ENCODE measurements at regions not wholly inside any gene's neighbourhood (a gene's known extent, or its start where the extent isn't known, plus 50 kb on each side); places are given as distances from the start of the nearest gene placed in this dataset.
"Not testable (repeated sequence)": the region's sequence is repeated elsewhere in the genome, so short reads cannot be mapped to it uniquely, and the experiment has no call there.

DNA sequence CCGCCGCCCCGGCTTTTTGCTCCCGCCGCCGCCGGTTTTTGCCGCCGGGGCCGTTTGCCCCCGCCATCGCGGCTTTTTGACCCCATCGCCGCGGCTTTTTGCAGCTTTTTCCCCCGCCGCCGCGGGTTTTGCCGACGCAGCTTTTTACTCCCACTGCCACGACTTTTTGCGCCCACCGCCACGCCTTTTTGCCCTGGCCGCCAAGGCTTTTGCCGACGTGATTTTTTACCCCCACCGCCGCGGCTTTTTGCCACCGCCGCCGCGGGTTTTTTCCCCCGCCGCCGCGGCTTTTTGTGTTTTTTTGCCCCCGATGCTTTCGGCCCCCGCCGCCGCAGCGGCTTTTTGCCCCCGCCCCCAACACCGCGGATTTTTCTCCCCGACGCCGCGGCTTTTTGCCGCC, 5001.9 kb upstream of the OR11H1 start:
- H3K4me1 ChIP-seq (ENCODE audit: insufficient read depth, low read length); H4K20me1 ChIP-seq (ENCODE audit: low read length); H3K4me2 ChIP-seq (ENCODE audit: low read length); H3F3A ChIP-seq (ENCODE audit: low read length, unreplicated experiment); H3K9me2 ChIP-seq (replicated peaks; ENCODE audit: low read length); H3K79me2 ChIP-seq (ENCODE audit: low read length); CTCF ChIA-PET; H3K27me3 ChIP-seq (ENCODE audit: low read length); BruUV-seq (replicated peaks); H3K36me3 ChIP-seq (ENCODE audit: low read depth, low read length); H3K9ac ChIP-seq (ENCODE audit: low read length); H2AFZ ChIP-seq (ENCODE audit: low read length); intact Hi-C loops (cut with micrococcal nuclease); ATAC-seq; H3K9me3 ChIP-seq (ENCODE audit: low read length); H3K4me3 ChIP-seq (ENCODE audit: low read length); DNase-seq; POLR2A ChIA-PET (ENCODE audit: unreplicated experiment); H3K27ac ChIP-seq (ENCODE audit: low read length): not testable (repeated sequence)

DNA sequence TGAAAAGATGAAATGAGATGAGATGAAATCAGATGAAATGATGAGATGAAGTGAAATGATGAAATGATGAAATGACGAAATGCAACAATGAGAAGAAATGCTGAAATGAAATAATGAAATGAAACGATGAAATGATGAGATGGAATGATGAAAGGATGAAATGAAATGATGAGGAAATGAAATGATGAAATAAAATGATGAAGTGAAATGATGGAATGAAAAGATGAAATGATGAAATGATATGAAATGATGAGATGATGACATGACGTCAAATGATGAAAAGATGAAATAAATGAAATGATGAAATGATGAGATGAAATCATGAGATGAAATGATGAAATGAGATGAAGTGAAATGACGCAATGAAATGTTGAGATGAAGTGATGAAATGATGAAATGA, 4996.9 kb upstream of the OR11H1 start:
- ATAC-seq; BruUV-seq (replicated peaks); H3K4me3 ChIP-seq (ENCODE audit: low read length): not testable (repeated sequence)

GRCh38 chr22:10572531-10572930, 4955.5 kb upstream of the OR11H1 start:
- H4K20me1 ChIP-seq (ENCODE audit: low read length): not testable (repeated sequence)

More for the DNA sequence above, 4996.9 kb upstream of the OR11H1 start:
- H3K27ac ChIP-seq (ENCODE audit: low read length); H2AFZ ChIP-seq (ENCODE audit: low read length); H3K9me3 ChIP-seq (ENCODE audit: low read length); intact Hi-C loops (cut with micrococcal nuclease); DNase-seq; H3K9ac ChIP-seq (ENCODE audit: low read length); H3K27me3 ChIP-seq (ENCODE audit: low read length); H3K4me2 ChIP-seq (ENCODE audit: low read length); POLR2A ChIA-PET (ENCODE audit: unreplicated experiment); H3K4me1 ChIP-seq (ENCODE audit: insufficient read depth, low read length); H3K36me3 ChIP-seq (ENCODE audit: low read depth, low read length); H3K9me2 ChIP-seq (replicated peaks; ENCODE audit: low read length); H3K79me2 ChIP-seq (ENCODE audit: low read length); H3F3A ChIP-seq (ENCODE audit: low read length, unreplicated experiment); H4K20me1 ChIP-seq (ENCODE audit: low read length); CTCF ChIA-PET: not testable (repeated sequence)

DNA sequence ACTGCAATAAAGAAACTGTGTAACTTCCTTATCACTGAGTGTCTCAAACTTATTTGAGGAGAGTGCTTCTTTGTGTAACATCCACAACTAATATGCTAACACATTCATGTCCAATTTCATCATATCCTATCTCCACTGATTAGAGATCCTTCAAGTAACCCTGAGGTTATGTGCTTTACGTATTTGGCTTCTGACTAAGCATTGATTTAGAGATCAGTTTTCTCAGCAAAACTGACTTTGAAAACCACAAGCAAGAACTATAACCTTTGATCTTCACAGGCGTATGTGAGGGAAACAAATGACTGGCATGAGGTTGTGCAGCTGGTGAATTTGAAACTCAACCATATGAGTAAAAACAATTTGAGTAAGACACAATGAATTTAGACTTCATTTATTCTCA, 4926.9 kb upstream of the OR11H1 start:
- POLR2A ChIA-PET (ENCODE audit: unreplicated experiment); H3K27me3 ChIP-seq (ENCODE audit: low read length); H2AFZ ChIP-seq (ENCODE audit: low read length); H3K9ac ChIP-seq (ENCODE audit: low read length); H4K20me1 ChIP-seq (ENCODE audit: low read length); H3K79me2 ChIP-seq (ENCODE audit: low read length); H3F3A ChIP-seq (ENCODE audit: low read length, unreplicated experiment); BruUV-seq (replicated peaks); H3K9me3 ChIP-seq (ENCODE audit: low read length); DNase-seq; CTCF ChIA-PET; H3K4me3 ChIP-seq (ENCODE audit: low read length); ATAC-seq; H3K4me2 ChIP-seq (ENCODE audit: low read length); H3K27ac ChIP-seq (ENCODE audit: low read length); H3K9me2 ChIP-seq (replicated peaks; ENCODE audit: low read length); intact Hi-C loops (cut with micrococcal nuclease); H3K36me3 ChIP-seq (ENCODE audit: low read depth, low read length); H3K4me1 ChIP-seq (ENCODE audit: insufficient read depth, low read length): not testable (repeated sequence)

More at GRCh38 chr22:10572531-10572930, 4955.5 kb upstream of the OR11H1 start:
- H3K79me2 ChIP-seq (ENCODE audit: low read length); H3K27me3 ChIP-seq (ENCODE audit: low read length); CTCF ChIA-PET; H2AFZ ChIP-seq (ENCODE audit: low read length); H3K4me2 ChIP-seq (ENCODE audit: low read length); DNase-seq; H3K4me3 ChIP-seq (ENCODE audit: low read length); intact Hi-C loops (cut with micrococcal nuclease); H3K9ac ChIP-seq (ENCODE audit: low read length); H3K9me3 ChIP-seq (ENCODE audit: low read length); H3K9me2 ChIP-seq (replicated peaks; ENCODE audit: low read length); H3K36me3 ChIP-seq (ENCODE audit: low read depth, low read length); H3K4me1 ChIP-seq (ENCODE audit: insufficient read depth, low read length); POLR2A ChIA-PET (ENCODE audit: unreplicated experiment); H3F3A ChIP-seq (ENCODE audit: low read length, unreplicated experiment); H3K27ac ChIP-seq (ENCODE audit: low read length); BruUV-seq (replicated peaks); ATAC-seq: not testable (repeated sequence)

GRCh38 chr22:10631961-10632360, 4896.0 kb upstream of the OR11H1 start:
- H3K36me3 ChIP-seq (ENCODE audit: low read depth, low read length); CTCF ChIA-PET; DNase-seq; H3K27ac ChIP-seq (ENCODE audit: low read length); intact Hi-C loops (cut with micrococcal nuclease); H4K20me1 ChIP-seq (ENCODE audit: low read length); ATAC-seq; H3F3A ChIP-seq (ENCODE audit: low read length, unreplicated experiment); H3K9me3 ChIP-seq (ENCODE audit: low read length); H3K79me2 ChIP-seq (ENCODE audit: low read length); POLR2A ChIA-PET (ENCODE audit: unreplicated experiment); H3K9ac ChIP-seq (ENCODE audit: low read length); H3K27me3 ChIP-seq (ENCODE audit: low read length); H3K4me1 ChIP-seq (ENCODE audit: insufficient read depth, low read length); H3K4me2 ChIP-seq (ENCODE audit: low read length); H2AFZ ChIP-seq (ENCODE audit: low read length); H3K9me2 ChIP-seq (replicated peaks; ENCODE audit: low read length); H3K4me3 ChIP-seq (ENCODE audit: low read length); BruUV-seq (replicated peaks): not testable (repeated sequence)

GRCh38 chr22:10635341-10635740, 4892.7 kb upstream of the OR11H1 start:
- H3K4me3 ChIP-seq (ENCODE audit: low read length); intact Hi-C loops (cut with micrococcal nuclease); CTCF ChIA-PET; H4K20me1 ChIP-seq (ENCODE audit: low read length); H3K27ac ChIP-seq (ENCODE audit: low read length); H3K9me2 ChIP-seq (replicated peaks; ENCODE audit: low read length); H3K79me2 ChIP-seq (ENCODE audit: low read length); H3K9ac ChIP-seq (ENCODE audit: low read length); POLR2A ChIA-PET (ENCODE audit: unreplicated experiment); H3K4me1 ChIP-seq (ENCODE audit: insufficient read depth, low read length); BruUV-seq (replicated peaks); H3F3A ChIP-seq (ENCODE audit: low read length, unreplicated experiment); H3K9me3 ChIP-seq (ENCODE audit: low read length); ATAC-seq; H3K27me3 ChIP-seq (ENCODE audit: low read length); DNase-seq; H3K4me2 ChIP-seq (ENCODE audit: low read length); H3K36me3 ChIP-seq (ENCODE audit: low read depth, low read length); H2AFZ ChIP-seq (ENCODE audit: low read length): not testable (repeated sequence)

- POLR2A ChIA-PET (ENCODE audit: unreplicated experiment); H3K36me3 ChIP-seq (ENCODE audit: low read depth, low read length); H2AFZ ChIP-seq (ENCODE audit: low read length); H3K4me3 ChIP-seq (ENCODE audit: low read length); H3K4me2 ChIP-seq (ENCODE audit: low read length); CTCF ChIA-PET; ATAC-seq; H3K9me3 ChIP-seq (ENCODE audit: low read length); DNase-seq; BruUV-seq (replicated peaks); intact Hi-C loops (cut with micrococcal nuclease); H4K20me1 ChIP-seq (ENCODE audit: low read length); H3K27ac ChIP-seq (ENCODE audit: low read length); H3K4me1 ChIP-seq (ENCODE audit: insufficient read depth, low read length); H3K79me2 ChIP-seq (ENCODE audit: low read length); H3K9me2 ChIP-seq (replicated peaks; ENCODE audit: low read length); H3K9ac ChIP-seq (ENCODE audit: low read length); H3F3A ChIP-seq (ENCODE audit: low read length, unreplicated experiment); H3K27me3 ChIP-seq (ENCODE audit: low read length): not testable (repeated sequence)
These were observed 4865.2 kb upstream of the OR11H1 start for GRCh38 chr22:10662818-10663217.
